ENCODE measurements at regions not wholly inside any gene's neighbourhood (a gene's known extent, or its start where the extent isn't known, plus 50 kb on each side); places are given as distances from the start of the nearest gene placed in this dataset.

DNA sequence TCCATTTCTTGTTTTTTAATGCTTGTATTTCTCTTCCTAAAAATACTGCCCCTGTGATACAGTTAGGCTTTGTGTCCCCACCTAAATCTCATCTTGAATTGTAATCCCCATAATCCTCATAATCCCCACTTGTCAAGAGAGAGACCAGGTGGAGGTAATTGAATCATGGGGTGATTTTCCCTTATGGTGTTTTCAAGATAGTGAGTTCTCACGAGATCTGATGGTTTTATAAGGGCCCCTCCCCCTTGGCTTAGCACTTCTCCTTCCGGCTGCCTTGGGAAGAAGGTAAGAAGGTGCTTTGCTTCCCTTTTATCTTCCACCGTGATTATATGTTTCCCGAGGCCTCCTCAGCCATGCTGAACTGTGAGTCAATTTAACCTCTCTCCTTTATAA is 227.4 kb downstream of the MAN2A1 start:
- no peaks in the 10 kb centered on the region for H3K27me3 ChIP-seq (ENCODE audit: insufficient read depth, low read depth)
- H3K4me3 ChIP-seq (IDR thresholded peaks at IDR 0.05; ENCODE audit: insufficient read depth, low read depth, low read length): no peak overlapping the region
- H4K20me1 ChIP-seq (ENCODE audit: insufficient read depth): no peaks in the 10 kb centered on the region
- H3K36me3 ChIP-seq (ENCODE audit: insufficient read depth): no peaks in the 10 kb centered on the region
- H3K4me1 ChIP-seq (ENCODE audit: low read depth, poor library complexity, severe bottlenecking): peaks cover 94% of the 10 kb centered on the region
- H3K9ac ChIP-seq: peak overlapping the region; percentile 37
- peaks cover 6% of the 10 kb centered on the region for H3K79me2 ChIP-seq (ENCODE audit: insufficient read depth, low read depth)
- H3K4me2 ChIP-seq: peak overlapping the region; percentile 97
- peak overlapping the region; percentile 85 for H3K27ac ChIP-seq
- peak overlapping the region; percentile 69 for H2AFZ ChIP-seq (ENCODE audit: low read depth)
- no peak for TF ChIP-seq CTCF (conservative IDR thresholded peaks at IDR 0.05; ENCODE audit: low read depth, low read length)

- Histone ChIP-seq H3K4me2 (peak overlapping the region; percentile 97; the same call in 1 of the 2 replicates), H4K20me1 (ENCODE audit: insufficient read depth) (no peaks in the 10 kb centered on the region), H3K36me3 (ENCODE audit: insufficient read depth) (no peaks in the 10 kb centered on the region), H2AFZ (ENCODE audit: low read depth) (no peak overlapping the region), H3K9ac (no peak overlapping the region), H3K27ac (no peak overlapping the region), H3K4me3 (IDR thresholded peaks at IDR 0.05; ENCODE audit: insufficient read depth, low read depth, low read length) (no peak overlapping the region), H3K4me1 (ENCODE audit: low read depth, poor library complexity, severe bottlenecking) (peaks cover 94% of the 10 kb centered on the region), H3K27me3 (ENCODE audit: insufficient read depth, low read depth) (no peaks in the 10 kb centered on the region), H3K79me2 (ENCODE audit: insufficient read depth, low read depth) (peaks cover 6% of the 10 kb centered on the region)
- TF ChIP-seq CTCF (conservative IDR thresholded peaks at IDR 0.05; ENCODE audit: low read depth, low read length): no peak
These were observed 228.2 kb downstream of the MAN2A1 start for GRCh38 chr5:109917966-109918365.

DNA sequence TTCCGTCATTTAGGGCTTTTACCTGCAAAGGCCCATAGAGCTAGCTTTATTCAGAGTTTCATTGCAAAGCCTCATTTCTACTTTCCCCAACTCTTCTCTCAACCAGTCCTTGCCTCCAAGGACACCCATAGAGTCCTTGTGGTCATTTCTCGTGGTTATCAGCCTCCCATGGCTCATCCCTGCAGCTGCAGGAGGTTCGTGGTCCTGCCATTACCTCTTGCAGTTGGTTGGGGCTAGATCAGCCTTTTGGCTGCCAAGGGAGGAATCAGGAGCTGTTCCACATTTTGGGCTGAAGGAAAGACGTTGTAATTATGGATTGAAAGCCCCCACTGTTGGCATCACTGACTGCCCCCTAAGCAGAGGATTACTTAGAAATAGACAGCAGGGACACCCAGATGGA is 231.0 kb downstream of the MAN2A1 start:
- H3K4me1 ChIP-seq (ENCODE audit: low read depth, poor library complexity, severe bottlenecking): peaks cover 96% of the 10 kb centered on the region
- no peaks in the 10 kb centered on the region for H3K36me3 ChIP-seq (ENCODE audit: insufficient read depth)
- no peaks in the 10 kb centered on the region for H3K27me3 ChIP-seq (ENCODE audit: insufficient read depth, low read depth)
- peak overlapping the region; percentile 97 for H3K4me2 ChIP-seq
- peaks cover 6% of the 10 kb centered on the region for H3K79me2 ChIP-seq (ENCODE audit: insufficient read depth, low read depth)
- H4K20me1 ChIP-seq (ENCODE audit: insufficient read depth): no peaks in the 10 kb centered on the region
- peak overlapping the region; percentile 61 for H3K9ac ChIP-seq
- peak overlapping the region; percentile 3; the same call in 1 of the 2 replicates for H2AFZ ChIP-seq (ENCODE audit: low read depth)
- TF ChIP-seq CTCF (conservative IDR thresholded peaks at IDR 0.05; ENCODE audit: low read depth, low read length): no peak
- no peak overlapping the region for H3K4me3 ChIP-seq (IDR thresholded peaks at IDR 0.05; ENCODE audit: insufficient read depth, low read depth, low read length)
- H3K27ac ChIP-seq: peak overlapping the region; percentile 97

DNA sequence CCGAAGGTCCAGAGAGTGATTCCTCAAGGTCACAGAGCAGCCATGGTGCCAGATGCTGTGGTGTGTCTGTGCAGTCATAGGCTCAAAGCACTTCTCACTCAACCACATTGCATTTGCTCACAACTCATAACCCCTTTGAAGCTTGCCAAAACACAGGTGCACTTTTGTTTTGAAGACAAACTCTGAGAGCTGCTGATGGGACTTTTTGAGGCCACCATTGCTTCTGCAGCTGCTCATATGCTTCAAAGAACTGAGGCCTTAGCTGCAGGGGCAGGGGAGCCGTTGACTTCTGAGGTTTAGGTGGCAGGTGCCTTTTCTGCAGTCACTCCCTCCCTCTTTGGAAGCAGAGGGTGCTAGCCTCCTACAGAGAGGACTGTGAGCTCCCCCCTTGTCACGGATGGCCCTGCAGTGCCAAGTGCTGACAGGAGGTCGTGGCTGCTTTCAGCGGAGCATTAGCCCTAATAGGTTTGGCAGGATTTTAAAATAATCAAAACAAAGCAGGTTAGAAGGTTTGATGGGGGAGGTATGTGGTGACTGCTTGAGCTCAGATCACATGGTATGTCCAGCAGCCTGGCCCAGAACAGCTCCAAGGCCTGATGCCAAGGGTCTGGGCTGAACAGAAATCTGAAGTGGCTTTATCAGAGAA is 232.1 kb downstream of the MAN2A1 start:
- Histone ChIP-seq H3K4me3 (IDR thresholded peaks at IDR 0.05; ENCODE audit: insufficient read depth, low read depth, low read length) (no peak overlapping the region), H3K4me2 (peak overlapping the region; percentile 100), H3K27ac (peak overlapping the region; percentile 97), H2AFZ (ENCODE audit: low read depth) (peak overlapping the region; percentile 36), H4K20me1 (ENCODE audit: insufficient read depth) (no peaks in the 10 kb centered on the region), H3K9ac (peak overlapping the region; percentile 83), H3K36me3 (ENCODE audit: insufficient read depth) (no peaks in the 10 kb centered on the region), H3K27me3 (ENCODE audit: insufficient read depth, low read depth) (no peaks in the 10 kb centered on the region), H3K4me1 (ENCODE audit: low read depth, poor library complexity, severe bottlenecking) (peaks cover 95% of the 10 kb centered on the region), H3K79me2 (ENCODE audit: insufficient read depth, low read depth) (peaks cover 6% of the 10 kb centered on the region)
- no peak for TF ChIP-seq CTCF (conservative IDR thresholded peaks at IDR 0.05; ENCODE audit: low read depth, low read length)

Measured in KMS-11 (cell line).